ENCODE measurements at regions not wholly inside any gene's neighbourhood (a gene's known extent, or its start where the extent isn't known, plus 50 kb on each side); places are given as distances from the start of the nearest gene placed in this dataset.

- RAD21 ChIA-PET (ENCODE audit: low non-redundant PET in 1 of 2, low total read pairs in 2 of 2, uncharacterized antibody in 2 of 2, unreplicated experiment in 2 of 2): no interaction called here
- H3K4me1 ChIP-seq (ENCODE audit: control insufficient read depth in 1 of 2, insufficient read depth in 2 of 2, low read length in 2 of 2): no peaks in the 10 kb centered on the region
- H4K20me1 ChIP-seq (ENCODE audit: insufficient read depth): no peaks in the 10 kb centered on the region
- H3K36me3 ChIP-seq (ENCODE audit: control insufficient read depth in 1 of 2, insufficient read depth in 2 of 2, low read length in 2 of 2): no peaks in the 10 kb centered on the region
- no peaks in the 10 kb centered on the region for H3K27me3 ChIP-seq (ENCODE audit: insufficient read depth, low read length)
- no peak overlapping the region for H2AFZ ChIP-seq (ENCODE audit: low read depth, low read length, poor library complexity, severe bottlenecking)
- intact Hi-C loops (cut with micrococcal nuclease): no loop called here
- H3K9me2 ChIP-seq (ENCODE audit: insufficient read depth): no peaks in the 10 kb centered on the region
- TF ChIP-seq SRF (IDR thresholded peaks at IDR 0.05; ENCODE audit: low read depth) (no peak), CEBPB (IDR thresholded peaks at IDR 0.05; ENCODE audit: low read depth) (no peak), REST (IDR thresholded peaks at IDR 0.05; ENCODE audit: low read depth) (no peak), EZH2phosphoT487 (IDR thresholded peaks at IDR 0.05; ENCODE audit: borderline replicate concordance) (no peak), JUND (IDR thresholded peaks at IDR 0.05) (no peak)
- ATAC-seq (no peak), DNase-seq (ENCODE audit: low read depth, low spot score) (no peak)
- H3K9me3 ChIP-seq (ENCODE audit: control insufficient read depth in 1 of 2, insufficient read depth in 1 of 2, low read depth in 1 of 2, low read length in 2 of 2): peaks cover 22 to 27% of the 10 kb centered on the region in 2 experiments; a peak in 3 of 4 replicates
- no peak overlapping the region for H3K27ac ChIP-seq (ENCODE audit: low read depth, low read length)
- CTCF ChIA-PET: no interaction called here
- POLR2A ChIA-PET: no interaction called here
- no peak overlapping the region for H3K9ac ChIP-seq (ENCODE audit: low read length)
- no peak overlapping the region for H3K4me3 ChIP-seq (replicated peaks in 1 of 2; ENCODE audit: low read depth in 1 of 2, low read length in 2 of 2)
- H3K4me2 ChIP-seq (ENCODE audit: low read length): no peak overlapping the region
- no peaks in the 10 kb centered on the region for H3K79me2 ChIP-seq (ENCODE audit: insufficient read depth, low read length)
- no TSS peak for BruUV-seq (replicated peaks)
These were observed 1245.7 kb upstream of the SORCS1 start for GRCh38 chr10:108410236-108410635.

- Histone ChIP-seq H3K4me3 (replicated peaks in 1 of 2; ENCODE audit: low read depth in 1 of 2, low read length in 2 of 2) (no peak overlapping the region), H3K4me1 (ENCODE audit: control insufficient read depth in 1 of 2, insufficient read depth in 2 of 2, low read length in 2 of 2) (no peaks in the 10 kb centered on the region), H4K20me1 (ENCODE audit: insufficient read depth) (no peaks in the 10 kb centered on the region), H3K36me3 (ENCODE audit: control insufficient read depth in 1 of 2, insufficient read depth in 2 of 2, low read length in 2 of 2) (no peaks in the 10 kb centered on the region), H3K9ac (ENCODE audit: low read length) (no peak overlapping the region), H2AFZ (ENCODE audit: low read depth, low read length, poor library complexity, severe bottlenecking) (no peak overlapping the region), H3K27ac (ENCODE audit: low read depth, low read length) (no peak overlapping the region), H3K9me3 (ENCODE audit: control insufficient read depth in 1 of 2, insufficient read depth in 1 of 2, low read depth in 1 of 2, low read length in 2 of 2) (peaks cover 25 to 31% of the 10 kb centered on the region in 2 experiments; a peak in 3 of 4 replicates), H3K9me2 (ENCODE audit: insufficient read depth) (no peaks in the 10 kb centered on the region), H3K27me3 (ENCODE audit: insufficient read depth, low read length) (no peaks in the 10 kb centered on the region), H3K4me2 (ENCODE audit: low read length) (no peak overlapping the region), H3K79me2 (ENCODE audit: insufficient read depth, low read length) (no peaks in the 10 kb centered on the region)
- BruUV-seq (replicated peaks): no TSS peak
- ChIA-PET RAD21 (ENCODE audit: low non-redundant PET in 1 of 2, low total read pairs in 2 of 2, uncharacterized antibody in 2 of 2, unreplicated experiment in 2 of 2) (no interaction called here), POLR2A (no interaction called here), CTCF (no interaction called here)
- intact Hi-C loops (cut with micrococcal nuclease): no loop called here
- no peak for ATAC-seq
- TF ChIP-seq POLR2A (IDR thresholded peaks at IDR 0.05; ENCODE audit: borderline replicate concordance, extremely low read depth, insufficient read depth, insufficient read length): no peak
- TF ChIP-seq ZBTB33 (IDR thresholded peaks at IDR 0.05; ENCODE audit: extremely low read depth, insufficient replicate concordance, low read length): no peak
- no peak for TF ChIP-seq ELF1 (IDR thresholded peaks at IDR 0.05; ENCODE audit: borderline replicate concordance, low read depth)
- no peak for TF ChIP-seq EZH2phosphoT487 (IDR thresholded peaks at IDR 0.05; ENCODE audit: borderline replicate concordance)
- no peak for TF ChIP-seq RAD21 (IDR thresholded peaks at IDR 0.05; ENCODE audit: low read depth)
- no peak for TF ChIP-seq MAX (IDR thresholded peaks at IDR 0.05)
- TF ChIP-seq ATF3 (IDR thresholded peaks at IDR 0.05): no peak
- TF ChIP-seq EGR1 (IDR thresholded peaks at IDR 0.05; ENCODE audit: low read depth): no peak
- no peak for TF ChIP-seq POLR2AphosphoS5 (IDR thresholded peaks at IDR 0.05; ENCODE audit: low read depth, low read length)
- no peak for TF ChIP-seq JUND (IDR thresholded peaks at IDR 0.05)
- TF ChIP-seq EZH2 (IDR thresholded peaks at IDR 0.05): no peak
- no peak for TF ChIP-seq CBX3 (IDR thresholded peaks at IDR 0.05; ENCODE audit: low read depth)
- TF ChIP-seq SRF (IDR thresholded peaks at IDR 0.05; ENCODE audit: low read depth): no peak
- no peak for TF ChIP-seq ZFX (IDR thresholded peaks at IDR 0.05)
- no peak for TF ChIP-seq CEBPB (IDR thresholded peaks at IDR 0.05; ENCODE audit: low read depth)
- no peak for TF ChIP-seq TCF7L2 (IDR thresholded peaks at IDR 0.05; ENCODE audit: borderline replicate concordance, extremely low read depth, insufficient read depth, insufficient read length)
- DNase-seq (ENCODE audit: low read depth, low spot score): no peak
These were observed 1244.8 kb upstream of the SORCS1 start for GRCh38 chr10:108409306-108409705.

Data from HCT116 (cell line).